ENCODE measurements at regions not wholly inside any gene's neighbourhood (a gene's known extent, or its start where the extent isn't known, plus 50 kb on each side); places are given as distances from the start of the nearest gene placed in this dataset.
A peak's percentile ranks its signal among the peaks of the same experiment; 100 is the strongest.

GRCh38 chr10:4775808-4776207 lies 50.2 kb upstream of the AKR1E2 start:
- no peak overlapping the region for H3K4me3 ChIP-seq
- TF ChIP-seq CTCF (IDR thresholded peaks at IDR 0.05): no peak

GRCh38 chr10:4772202-4772570 lies 53.8 kb upstream of the AKR1E2 start:
- H3K27ac ChIP-seq: no peak overlapping the region
- no peak for TF ChIP-seq CTCF (IDR thresholded peaks at IDR 0.05)
- no peak for DNase-seq (ENCODE audit: low spot score)
- H3K4me3 ChIP-seq: no peak overlapping the region

More at GRCh38 chr10:4775808-4776207, 50.2 kb upstream of the AKR1E2 start:
- DNase-seq (ENCODE audit: low spot score): no peak
- H3K27ac ChIP-seq: no peak overlapping the region

- Histone ChIP-seq H3K4me3 (no peak overlapping the region), H3K27ac (peak overlapping the region; percentile 29 to 67)
- DNase-seq (ENCODE audit: low spot score): no peak
Measured at GRCh38 chr10:4771554-4772201, 54.3 kb upstream of the AKR1E2 start.

GRCh38 chr10:4770801-4771553 lies 55.0 kb upstream of the AKR1E2 start:
- Histone ChIP-seq H3K4me3 (no peak overlapping the region), H3K27ac (peak overlapping the region; percentile 29 to 67)
- no peak for DNase-seq (ENCODE audit: low spot score)
- TF ChIP-seq CTCF (IDR thresholded peaks at IDR 0.05): no peak

More at GRCh38 chr10:4771554-4772201, 54.3 kb upstream of the AKR1E2 start:
- no peak for TF ChIP-seq CTCF (IDR thresholded peaks at IDR 0.05)

GRCh38 chr10:4768416-4768815 lies 57.6 kb upstream of the AKR1E2 start:
- DNase-seq (ENCODE audit: low spot score): no peak
- no peak overlapping the region for H3K27ac ChIP-seq
- no peak for TF ChIP-seq CTCF (IDR thresholded peaks at IDR 0.05)
- no peak overlapping the region for H3K4me3 ChIP-seq

GRCh38 chr10:4767033-4767814 lies 58.8 kb upstream of the AKR1E2 start:
- peak overlapping the region in 1 of 2 donors; percentile 36 for H3K27ac ChIP-seq
- H3K4me3 ChIP-seq: no peak overlapping the region
- TF ChIP-seq CTCF (IDR thresholded peaks at IDR 0.05): peak; percentile 50
- DNase-seq (ENCODE audit: low spot score): no peak
